ENCODE measurements at regions not wholly inside any gene's neighbourhood (a gene's known extent, or its start where the extent isn't known, plus 50 kb on each side); places are given as distances from the start of the nearest gene placed in this dataset.

DNA sequence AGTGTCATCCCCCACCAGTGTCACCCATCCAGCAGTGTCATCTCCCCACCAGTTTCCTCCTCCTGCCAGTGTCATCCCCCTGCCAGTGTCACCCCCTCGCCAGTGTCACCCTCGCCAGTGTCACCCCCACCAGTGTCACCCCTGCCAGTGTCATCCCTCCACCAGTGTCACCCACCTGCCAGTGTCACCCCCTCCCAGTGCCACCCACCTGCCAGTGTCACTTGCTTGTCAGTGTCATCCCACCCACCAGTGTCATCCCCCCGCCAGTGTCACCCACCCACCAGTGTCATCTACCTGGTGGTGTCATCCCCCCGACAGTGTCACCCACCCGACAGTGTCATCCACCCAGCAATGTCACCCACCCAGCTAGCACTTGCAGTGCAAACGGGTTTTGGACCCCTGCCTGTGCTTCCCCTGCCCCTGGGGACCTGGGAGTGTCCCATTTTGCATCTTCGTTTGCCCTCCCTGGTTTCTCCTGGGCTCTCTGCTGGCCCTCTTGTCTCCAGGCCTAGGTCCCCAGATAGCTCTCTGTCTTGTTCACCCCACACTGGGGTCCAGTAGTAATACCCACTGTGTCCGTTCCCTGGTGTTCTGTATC lies 99.8 kb upstream of the PRR20G start:
- DNase-seq = no peak
- H4K20me1 ChIP-seq (ENCODE audit: insufficient read depth, low read length) = no peaks in the 10 kb centered on the region
- no peaks in the 10 kb centered on the region for H3K9me3 ChIP-seq (replicated peaks in 1 of 2; ENCODE audit: control insufficient read depth in 1 of 2, insufficient read depth in 1 of 2, low read length in 2 of 2)
- no peak overlapping the region for H3K4me3 ChIP-seq (replicated peaks in 1 of 3; ENCODE audit: low read depth in 2 of 3, low read length in 3 of 3)
- Mint-ChIP-seq H3K27ac (no peak overlapping the region), H3K36me3 (no peaks in the 10 kb centered on the region), H3K4me1 (no peaks in the 10 kb centered on the region), H3K9me3 (peaks cover 0 to 6% (median 4%) of the 10 kb centered on the region in 7 donors), H3K4me3 (no peak overlapping the region), H3K27me3 (ENCODE audit: low read depth in 3 of 3) (peaks cover 9 to 11% (median 10%) of the 10 kb centered on the region in 3 donors)
- H2AFZ ChIP-seq (ENCODE audit: insufficient read depth, low read depth, low read length, poor library complexity, severe bottlenecking) = no peak overlapping the region
- H3K79me2 ChIP-seq (ENCODE audit: insufficient read depth, low read length) = no peaks in the 10 kb centered on the region
- no peak for TF ChIP-seq CTCF (IDR thresholded peaks at IDR 0.05)
- intact Hi-C loops (cut with micrococcal nuclease) = no loop called here
- no peak overlapping the region for H3K27ac ChIP-seq (ENCODE audit: low read depth in 1 of 2, low read length in 2 of 2)
- no peak overlapping the region for H3K9ac ChIP-seq (ENCODE audit: insufficient read depth, low read length, poor library complexity, severe bottlenecking)
- H3K4me2 ChIP-seq (replicated peaks; ENCODE audit: extremely low read depth, low read length, poor library complexity, severe bottlenecking) = no peak overlapping the region
- H3K4me1 ChIP-seq (ENCODE audit: control insufficient read depth in 1 of 2, insufficient read depth in 2 of 2, low read length in 2 of 2) = no peaks in the 10 kb centered on the region
- H3K36me3 ChIP-seq (replicated peaks in 1 of 2; ENCODE audit: control insufficient read depth in 1 of 2, insufficient read depth in 2 of 2, low read length in 2 of 2) = no peaks in the 10 kb centered on the region
- no peaks in the 10 kb centered on the region for H3K27me3 ChIP-seq (ENCODE audit: control insufficient read depth in 2 of 2, insufficient read depth in 2 of 2, low read length in 2 of 2)
- 83% methylated on average over 6 of the region's 8 CpGs for WGBS (ENCODE audit: insufficient coverage)

DNA sequence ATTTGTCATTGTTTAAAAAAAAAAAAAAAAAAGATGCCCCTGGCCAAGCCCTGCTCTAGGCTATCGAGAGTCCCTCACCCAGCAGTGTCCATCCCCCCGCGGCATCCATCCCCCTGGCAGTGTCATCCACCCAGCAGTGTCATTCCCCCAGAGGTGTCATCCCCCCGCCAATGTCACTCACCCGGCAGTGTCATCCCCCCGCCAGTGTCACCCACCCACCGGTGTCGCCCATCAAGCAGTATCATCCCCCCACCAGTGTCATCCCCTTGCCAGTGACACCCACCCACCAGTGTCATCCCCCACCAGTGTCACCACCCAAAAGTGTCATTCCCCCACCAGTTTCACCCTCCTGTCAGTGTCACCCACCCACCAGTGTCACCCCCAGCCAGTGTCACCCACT lies 99.3 kb upstream of the PRR20G start:
- Mint-ChIP-seq H3K4me1 (no peaks in the 10 kb centered on the region), H3K4me3 (no peak overlapping the region), H3K27me3 (ENCODE audit: low read depth in 3 of 3) (peaks cover 6 to 11% (median 9%) of the 10 kb centered on the region in 3 donors), H3K27ac (no peak overlapping the region), H3K36me3 (no peaks in the 10 kb centered on the region), H3K9me3 (peaks cover 0 to 8% (median 4%) of the 10 kb centered on the region in 7 donors)
- Histone ChIP-seq H3K9ac (ENCODE audit: insufficient read depth, low read length, poor library complexity, severe bottlenecking) (no peak overlapping the region), H3K4me3 (replicated peaks in 1 of 3; ENCODE audit: low read depth in 2 of 3, low read length in 3 of 3) (no peak overlapping the region), H3K36me3 (replicated peaks in 1 of 2; ENCODE audit: control insufficient read depth in 1 of 2, insufficient read depth in 2 of 2, low read length in 2 of 2) (no peaks in the 10 kb centered on the region), H3K27me3 (ENCODE audit: control insufficient read depth in 2 of 2, insufficient read depth in 2 of 2, low read length in 2 of 2) (no peaks in the 10 kb centered on the region), H3K27ac (ENCODE audit: low read depth in 1 of 2, low read length in 2 of 2) (no peak overlapping the region), H4K20me1 (ENCODE audit: insufficient read depth, low read length) (no peaks in the 10 kb centered on the region), H3K79me2 (ENCODE audit: insufficient read depth, low read length) (no peaks in the 10 kb centered on the region), H3K4me1 (ENCODE audit: control insufficient read depth in 1 of 2, insufficient read depth in 2 of 2, low read length in 2 of 2) (no peaks in the 10 kb centered on the region), H2AFZ (ENCODE audit: insufficient read depth, low read depth, low read length, poor library complexity, severe bottlenecking) (no peak overlapping the region), H3K9me3 (replicated peaks in 1 of 2; ENCODE audit: control insufficient read depth in 1 of 2, insufficient read depth in 1 of 2, low read length in 2 of 2) (no peaks in the 10 kb centered on the region), H3K4me2 (replicated peaks; ENCODE audit: extremely low read depth, low read length, poor library complexity, severe bottlenecking) (no peak overlapping the region)
- no CpG with 5 or more reads among the region's 8 CpGs for WGBS (ENCODE audit: insufficient coverage)
- no peak for TF ChIP-seq CTCF (IDR thresholded peaks at IDR 0.05)
- no peak for DNase-seq
- intact Hi-C loops (cut with micrococcal nuclease) = no loop called here
